ENCODE measurements at regions not wholly inside any gene's neighbourhood (a gene's known extent, or its start where the extent isn't known, plus 50 kb on each side); places are given as distances from the start of the nearest gene placed in this dataset.

GRCh38 chr2:122669627-122670026, 914.2 kb downstream of the TSN start:
- Histone ChIP-seq H2AFZ (ENCODE audit: insufficient read depth, low read depth, low read length, poor library complexity, severe bottlenecking) (no peak overlapping the region), H4K20me1 (ENCODE audit: control insufficient read depth, insufficient read depth, low read length, poor library complexity, severe bottlenecking) (no peaks in the 10 kb centered on the region), H3K27ac (ENCODE audit: low read length in 2 of 2) (no peak overlapping the region), H3K4me3 (ENCODE audit: control extremely low read depth in 1 of 5, extremely low read depth in 1 of 5, insufficient read depth in 1 of 5, low read depth in 2 of 5, low read length in 4 of 5) (no peak overlapping the region), H3K4me2 (replicated peaks; ENCODE audit: low read depth, low read length, poor library complexity, severe bottlenecking) (no peak overlapping the region), H3K36me3 (replicated peaks in 1 of 2; ENCODE audit: control extremely low read depth in 1 of 2, control insufficient read depth in 1 of 2, extremely low read depth in 1 of 2, insufficient read depth in 2 of 2, low read length in 1 of 2) (no peaks in the 10 kb centered on the region), H3K27me3 (replicated peaks in 1 of 4; ENCODE audit: control extremely low read depth in 1 of 4, control insufficient read depth in 3 of 4, insufficient read depth in 4 of 4, low read length in 3 of 4) (no peaks in the 10 kb centered on the region), H3K9ac (ENCODE audit: low read length) (no peak overlapping the region), H3K4me1 (ENCODE audit: control insufficient read depth in 2 of 2, insufficient read depth in 2 of 2, low read length in 2 of 2) (no peaks in the 10 kb centered on the region), H3K9me3 (ENCODE audit: control extremely low read depth in 1 of 3, control insufficient read depth in 2 of 3, insufficient read depth in 1 of 3, low read length in 2 of 3) (no peaks in the 10 kb centered on the region), H3K79me2 (ENCODE audit: control insufficient read depth, insufficient read depth, low read length) (no peaks in the 10 kb centered on the region)
- WGBS (ENCODE audit: insufficient coverage): no CpG with 5 or more reads among the region's 2 CpGs
- ChIA-PET POLR2A (no interaction called here), CTCF (no interaction called here)
- no peaks in the 10 kb centered on the region for H3K4me1 Mint-ChIP-seq
- no peaks in the 10 kb centered on the region for H3K27me3 Mint-ChIP-seq
- H3K4me3 Mint-ChIP-seq: no peak overlapping the region
- intact Hi-C loops (cut with micrococcal nuclease): no loop called here
- ATAC-seq (ENCODE audit: low read depth) (no peak), DNase-seq (no peak)
- H3K9me3 Mint-ChIP-seq (ENCODE audit: insufficient read depth): no peaks in the 10 kb centered on the region
- no peak overlapping the region for H3K27ac Mint-ChIP-seq
- TF ChIP-seq EZH2 (IDR thresholded peaks at IDR 0.05; ENCODE audit: borderline replicate concordance, insufficient read depth, low read depth, low read length, poor library complexity, severe bottlenecking): no peak
- no peak for TF ChIP-seq CTCF (IDR thresholded peaks at IDR 0.05)

- no peaks in the 10 kb centered on the region for H3K9me3 ChIP-seq (ENCODE audit: control extremely low read depth in 1 of 3, control insufficient read depth in 2 of 3, insufficient read depth in 1 of 3, low read length in 2 of 3)
- no peaks in the 10 kb centered on the region for H3K27me3 ChIP-seq (replicated peaks in 1 of 4; ENCODE audit: control extremely low read depth in 1 of 4, control insufficient read depth in 3 of 4, insufficient read depth in 4 of 4, low read length in 3 of 4)
- H2AFZ ChIP-seq (ENCODE audit: insufficient read depth, low read depth, low read length, poor library complexity, severe bottlenecking): no peak overlapping the region
- H3K4me1 ChIP-seq (ENCODE audit: control insufficient read depth in 2 of 2, insufficient read depth in 2 of 2, low read length in 2 of 2): no peaks in the 10 kb centered on the region
- H3K36me3 ChIP-seq (replicated peaks in 1 of 2; ENCODE audit: control extremely low read depth in 1 of 2, control insufficient read depth in 1 of 2, extremely low read depth in 1 of 2, insufficient read depth in 2 of 2, low read length in 1 of 2): no peaks in the 10 kb centered on the region
- no peak overlapping the region for H3K27ac Mint-ChIP-seq
- no peaks in the 10 kb centered on the region for H3K9me3 Mint-ChIP-seq (ENCODE audit: insufficient read depth)
- POLR2A ChIA-PET: no interaction called here
- no peak overlapping the region for H3K4me3 Mint-ChIP-seq
- no peak overlapping the region for H3K4me2 ChIP-seq (replicated peaks; ENCODE audit: low read depth, low read length, poor library complexity, severe bottlenecking)
- no peak overlapping the region for H3K27ac ChIP-seq (ENCODE audit: low read length in 2 of 2)
- intact Hi-C loops (cut with micrococcal nuclease): no loop called here
- no peaks in the 10 kb centered on the region for H3K27me3 Mint-ChIP-seq
- DNase-seq (no peak), ATAC-seq (ENCODE audit: low read depth) (no peak)
- H4K20me1 ChIP-seq (ENCODE audit: control insufficient read depth, insufficient read depth, low read length, poor library complexity, severe bottlenecking): no peaks in the 10 kb centered on the region
- TF ChIP-seq EZH2 (IDR thresholded peaks at IDR 0.05; ENCODE audit: borderline replicate concordance, insufficient read depth, low read depth, low read length, poor library complexity, severe bottlenecking) (no peak), CTCF (IDR thresholded peaks at IDR 0.05) (no peak)
- H3K4me1 Mint-ChIP-seq: no peaks in the 10 kb centered on the region
- CTCF ChIA-PET: no interaction called here
- H3K79me2 ChIP-seq (ENCODE audit: control insufficient read depth, insufficient read depth, low read length): no peaks in the 10 kb centered on the region
- no peak overlapping the region for H3K4me3 ChIP-seq (ENCODE audit: control extremely low read depth in 1 of 5, extremely low read depth in 1 of 5, insufficient read depth in 1 of 5, low read depth in 2 of 5, low read length in 4 of 5)
- no peak overlapping the region for H3K9ac ChIP-seq (ENCODE audit: low read length)
Measured at GRCh38 chr2:122670897-122671296, 915.4 kb downstream of the TSN start.
